ENCODE measurements at regions not wholly inside any gene's neighbourhood (a gene's known extent, or its start where the extent isn't known, plus 50 kb on each side); places are given as distances from the start of the nearest gene placed in this dataset.

DNA sequence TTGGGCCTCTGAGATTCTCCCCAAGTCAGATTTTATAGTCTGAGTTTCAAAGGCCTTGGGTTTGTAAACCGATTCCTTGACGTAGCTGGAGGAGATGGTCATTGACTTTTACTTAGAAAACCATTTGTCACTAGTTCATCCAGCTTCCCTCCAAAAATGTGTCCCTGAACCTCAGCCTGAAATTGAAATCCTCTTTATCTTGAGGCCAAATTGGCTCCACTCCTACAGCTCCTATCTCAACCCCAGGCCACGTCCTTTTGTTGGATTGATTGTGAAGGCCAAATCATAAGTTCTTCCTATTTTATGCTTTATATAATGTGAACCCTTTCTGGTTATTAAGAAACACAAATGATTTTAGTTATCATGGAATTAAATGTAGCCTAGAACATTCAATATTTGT, 193.9 kb upstream of the SUCLG2 start:
- Histone ChIP-seq H2BK20ac (ENCODE audit: low read length) (no peak overlapping the region), H3K14ac (ENCODE audit: insufficient read length) (no peak overlapping the region), H3K27me3 (replicated peaks in 1 of 4; ENCODE audit: control insufficient read depth in 3 of 4, extremely low read depth in 1 of 4, insufficient read depth in 3 of 4, low read length in 3 of 4) (no peaks in the 10 kb centered on the region; a peak in 1 of 7 replicates), H4K8ac (ENCODE audit: extremely low read depth, insufficient read depth, low read length) (no peak overlapping the region), H2BK120ac (replicated peaks; ENCODE audit: low read depth, low read length) (no peak overlapping the region), H3K4ac (replicated peaks; ENCODE audit: insufficient read length, low read depth, low read length) (no peak overlapping the region), H3K27ac (ENCODE audit: low read depth, low read length) (no peak overlapping the region), H3K9me3 (ENCODE audit: insufficient read depth in 2 of 2, low read depth in 1 of 2, low read length in 1 of 2) (no peaks in the 10 kb centered on the region), H3K56ac (replicated peaks; ENCODE audit: insufficient read length, low read depth, low read length) (no peak overlapping the region), H3K9ac (replicated peaks in 1 of 4; ENCODE audit: extremely low read depth in 1 of 4, low read depth in 3 of 4, low read length in 3 of 4) (no peak overlapping the region), H2BK12ac (ENCODE audit: low read depth, low read length) (no peak overlapping the region), H3K79me2 (ENCODE audit: control insufficient read depth in 1 of 2, insufficient read depth in 2 of 2, low read length in 2 of 2) (no peaks in the 10 kb centered on the region), H4K20me1 (replicated peaks in 1 of 2; ENCODE audit: control insufficient read depth in 1 of 2, insufficient read depth in 2 of 2, low read length in 2 of 2) (no peaks in the 10 kb centered on the region), H4K5ac (ENCODE audit: insufficient read length, low read depth, low read length) (no peak overlapping the region), H3K4me1 (replicated peaks in 1 of 4; ENCODE audit: control insufficient read depth in 3 of 4, insufficient read depth in 4 of 4, low read length in 3 of 4) (no peaks in the 10 kb centered on the region), H3K23me2 (ENCODE audit: low read depth, low read length) (no peaks in the 10 kb centered on the region), H2AK5ac (ENCODE audit: low read depth, low read length) (no peak overlapping the region), H3K36me3 (ENCODE audit: control insufficient read depth in 2 of 4, insufficient read depth in 4 of 4, low read length in 3 of 4) (no peaks in the 10 kb centered on the region), H2BK5ac (ENCODE audit: low read depth, low read length) (no peak overlapping the region), H3K18ac (ENCODE audit: extremely low read depth, low read length) (no peak overlapping the region), H4K91ac (replicated peaks; ENCODE audit: insufficient read length, low read length) (no peak overlapping the region), H2BK15ac (ENCODE audit: low read length) (no peak overlapping the region), H3K23ac (ENCODE audit: insufficient read length) (no peak overlapping the region), H2AFZ (ENCODE audit: low read length) (no peak overlapping the region), H3K79me1 (ENCODE audit: low read depth, low read length) (no peaks in the 10 kb centered on the region), H3K4me3 (ENCODE audit: extremely low read depth in 1 of 4, insufficient read depth in 2 of 4, low read depth in 3 of 4, low read length in 4 of 4) (no peak overlapping the region), H3K4me2 (ENCODE audit: insufficient read depth in 1 of 2, low read depth in 2 of 2, low read length in 2 of 2) (no peak overlapping the region)
- no peak for DNase-seq (ENCODE audit: low read depth in 1 of 2, low spot score in 2 of 2)
- TF ChIP-seq, protein P1, sequence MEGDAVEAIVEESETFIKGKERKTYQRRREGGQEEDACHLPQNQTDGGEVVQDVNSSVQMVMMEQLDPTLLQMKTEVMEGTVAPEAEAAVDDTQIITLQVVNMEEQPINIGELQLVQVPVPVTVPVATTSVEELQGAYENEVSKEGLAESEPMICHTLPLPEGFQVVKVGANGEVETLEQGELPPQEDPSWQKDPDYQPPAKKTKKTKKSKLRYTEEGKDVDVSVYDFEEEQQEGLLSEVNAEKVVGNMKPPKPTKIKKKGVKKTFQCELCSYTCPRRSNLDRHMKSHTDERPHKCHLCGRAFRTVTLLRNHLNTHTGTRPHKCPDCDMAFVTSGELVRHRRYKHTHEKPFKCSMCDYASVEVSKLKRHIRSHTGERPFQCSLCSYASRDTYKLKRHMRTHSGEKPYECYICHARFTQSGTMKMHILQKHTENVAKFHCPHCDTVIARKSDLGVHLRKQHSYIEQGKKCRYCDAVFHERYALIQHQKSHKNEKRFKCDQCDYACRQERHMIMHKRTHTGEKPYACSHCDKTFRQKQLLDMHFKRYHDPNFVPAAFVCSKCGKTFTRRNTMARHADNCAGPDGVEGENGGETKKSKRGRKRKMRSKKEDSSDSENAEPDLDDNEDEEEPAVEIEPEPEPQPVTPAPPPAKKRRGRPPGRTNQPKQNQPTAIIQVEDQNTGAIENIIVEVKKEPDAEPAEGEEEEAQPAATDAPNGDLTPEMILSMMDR (IDR thresholded peaks at IDR 0.05; ENCODE audit: control extremely low read depth in 1 of 3, insufficient read depth in 1 of 3, low read depth in 1 of 3, low read length in 3 of 3): no peak
- TF ChIP-seq RNF2 (IDR thresholded peaks at IDR 0.05; ENCODE audit: borderline replicate concordance, low read depth, low read length, missing control alignments, poor library complexity, severe bottlenecking) (no peak), HDAC6 (IDR thresholded peaks at IDR 0.05; ENCODE audit: low read depth, low read length) (no peak), JUN (IDR thresholded peaks at IDR 0.05; ENCODE audit: low read depth, low read length) (no peak), POLR2A (IDR thresholded peaks at IDR 0.05; ENCODE audit: control extremely low read depth in 1 of 2, low read depth in 2 of 2, low read length in 2 of 2) (no peak)
- TF ChIP-seq, protein P2, sequence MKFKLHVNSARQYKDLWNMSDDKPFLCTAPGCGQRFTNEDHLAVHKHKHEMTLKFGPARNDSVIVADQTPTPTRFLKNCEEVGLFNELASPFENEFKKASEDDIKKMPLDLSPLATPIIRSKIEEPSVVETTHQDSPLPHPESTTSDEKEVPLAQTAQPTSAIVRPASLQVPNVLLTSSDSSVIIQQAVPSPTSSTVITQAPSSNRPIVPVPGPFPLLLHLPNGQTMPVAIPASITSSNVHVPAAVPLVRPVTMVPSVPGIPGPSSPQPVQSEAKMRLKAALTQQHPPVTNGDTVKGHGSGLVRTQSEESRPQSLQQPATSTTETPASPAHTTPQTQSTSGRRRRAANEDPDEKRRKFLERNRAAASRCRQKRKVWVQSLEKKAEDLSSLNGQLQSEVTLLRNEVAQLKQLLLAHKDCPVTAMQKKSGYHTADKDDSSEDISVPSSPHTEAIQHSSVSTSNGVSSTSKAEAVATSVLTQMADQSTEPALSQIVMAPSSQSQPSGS (IDR thresholded peaks at IDR 0.05; ENCODE audit: low read length): no peak
- CTCF ChIA-PET (ENCODE audit: partially characterized antibody): interaction anchor here (1.1 to 3.5 kb wide), 5 partner anchors 12 to 468 kb away, joined by 3 to 16 read pairs (median 5); no protein-coding TSS in a partner anchor
- WGBS, 2 experiments (ENCODE audit: extremely low coverage in 1 of 2, insufficient coverage in 1 of 2, insufficient read length in 1 of 2, insufficient replicate concordance in 2 of 2, low coverage in 1 of 2, low lambda C conversion rate in 2 of 2, missing lambda C conversion rate in 1 of 2): 93% methylated on average over 3 of the region's 3 CpGs; no CpG with 5 or more reads in 1 of the 2 experiments
- no peak for FAIRE-seq
- POLR2A ChIA-PET (ENCODE audit: partially characterized antibody): no interaction called here
